Loucy (cell line): ENCODE measurements at regions not wholly inside any gene's neighbourhood (a gene's known extent, or its start where the extent isn't known, plus 50 kb on each side); places are given as distances from the start of the nearest gene placed in this dataset.

Experiments used
- H2AFZ ChIP-seq: fragments of 200-600 bp; sonication (generic); 2 replicates; pipeline ENCODE4 v1.6.0; 2016; ENCODE audit warnings: antibody characterized with exemption, mild to moderate bottlenecking, low read length, moderate library complexity
- H3F3A ChIP-seq: fragments of 200-600 bp; 2 replicates; pipeline ENCODE4 v1.6.0; 2016; ENCODE audit warnings: antibody characterized with exemption, low read depth, mild to moderate bottlenecking
- H3K27me3 ChIP-seq: fragments of 200-600 bp; sonication (generic); 2 replicates; pipeline ENCODE4 v1.6.1; 2014; ENCODE audit warnings: low read length, mild to moderate bottlenecking; ENCODE audit not compliant: insufficient read depth, poor library complexity, severe bottlenecking
- H3K36me3 ChIP-seq: fragments of 200-600 bp; sonication (generic); 2 replicates; pipeline ENCODE4 v1.6.1; 2016; ENCODE audit warnings: low read length; ENCODE audit not compliant: insufficient read depth
- H3K4me1 ChIP-seq: fragments of 200-600 bp; sonication (generic); 2 replicates; pipeline ENCODE4 v1.5.1; 2014; ENCODE audit warnings: low read length, mild to moderate bottlenecking; ENCODE audit not compliant: insufficient read depth, poor library complexity, severe bottlenecking
- H3K4me2 ChIP-seq: fragments of 200-600 bp; sonication (generic); 2 replicates; pipeline ENCODE4 v1.6.0; 2014; ENCODE audit warnings: antibody characterized with exemption, low read length, low read depth, mild to moderate bottlenecking; ENCODE audit not compliant: poor library complexity, severe bottlenecking
- H3K4me3 ChIP-seq: fragments of 200-600 bp; sonication (generic); 2 replicates; pipeline ENCODE4 v1.5.1; 2014; ENCODE audit warnings: low read length, mild to moderate bottlenecking, mixed read lengths; ENCODE audit not compliant: poor library complexity, severe bottlenecking
- H3K79me2 ChIP-seq: fragments of 200-600 bp; sonication (generic); 2 replicates; pipeline ENCODE4 v1.6.1; 2014; ENCODE audit warnings: low read length; ENCODE audit not compliant: insufficient read depth
- H3K9ac ChIP-seq: fragments of 200-600 bp; sonication (generic); 2 replicates; pipeline ENCODE4 v1.6.0; 2014; ENCODE audit warnings: mild to moderate bottlenecking, low read depth, low read length, moderate library complexity; ENCODE audit not compliant: poor library complexity, severe bottlenecking
- H3K9me2 ChIP-seq: fragments of 200-600 bp; sonication (generic); replicated peaks from 2 replicates; pipeline ENCODE4 v1.6.1; 2016; ENCODE audit warnings: low read depth, low read length, mixed read lengths
- H3K9me3 ChIP-seq: fragments of 200-600 bp; sonication (generic); 2 replicates; pipeline ENCODE4 v1.6.1; 2014; ENCODE audit warnings: mild to moderate bottlenecking, antibody characterized with exemption, low read length, low read depth; ENCODE audit not compliant: insufficient read depth
- H4K20me1 ChIP-seq: fragments of 200-600 bp; sonication (generic); 2 replicates; pipeline ENCODE4 v1.6.0; 2014; ENCODE audit warnings: antibody characterized with exemption, low read length, mild to moderate bottlenecking; ENCODE audit not compliant: insufficient read depth, poor library complexity, severe bottlenecking
- EZH2phosphoT487 ChIP-seq: fragments of 200-600 bp; IDR thresholded peaks from 2 replicates; pipeline ENCODE4 v1.6.1; 2018; ENCODE audit warnings: antibody characterized with exemption, mild to moderate bottlenecking, moderate library complexity, borderline replicate concordance
- TF ChIP-seq, protein P1 (sequence below): fragments of 200-600 bp; sonication (generic); conservative IDR thresholded peaks from 2 replicates; pipeline ENCODE4 v1.5.1; 2014; ENCODE audit warnings: mild to moderate bottlenecking, antibody characterized with exemption, low read length

DNA sequence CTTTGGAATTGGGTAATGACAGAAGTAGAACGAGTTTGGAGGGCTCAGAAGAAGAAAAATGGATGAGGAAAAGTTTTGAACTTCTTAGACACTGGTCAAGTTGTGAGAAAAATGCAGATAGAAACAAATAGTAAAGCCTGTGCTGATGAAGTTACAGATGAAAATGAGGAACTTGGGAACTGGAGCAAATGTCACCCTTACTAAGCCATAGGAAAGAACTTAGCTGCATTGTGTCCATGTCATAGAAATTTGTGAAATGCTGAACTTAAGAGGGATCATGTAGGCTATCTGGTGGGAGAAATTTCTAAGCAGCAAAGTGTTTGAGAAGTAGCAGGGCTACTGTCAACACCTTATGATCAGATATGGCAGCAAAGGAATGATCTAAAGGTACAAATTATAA, 289.2 kb upstream of the PCDH9 start:
- no peaks in the 10 kb centered on the region for H3K36me3 ChIP-seq
- H3K4me2 ChIP-seq: no peak overlapping the region
- no peaks in the 10 kb centered on the region for H3F3A ChIP-seq
- no peak overlapping the region for H2AFZ ChIP-seq
- TF ChIP-seq EZH2phosphoT487: no peak
- TF ChIP-seq, protein P1, sequence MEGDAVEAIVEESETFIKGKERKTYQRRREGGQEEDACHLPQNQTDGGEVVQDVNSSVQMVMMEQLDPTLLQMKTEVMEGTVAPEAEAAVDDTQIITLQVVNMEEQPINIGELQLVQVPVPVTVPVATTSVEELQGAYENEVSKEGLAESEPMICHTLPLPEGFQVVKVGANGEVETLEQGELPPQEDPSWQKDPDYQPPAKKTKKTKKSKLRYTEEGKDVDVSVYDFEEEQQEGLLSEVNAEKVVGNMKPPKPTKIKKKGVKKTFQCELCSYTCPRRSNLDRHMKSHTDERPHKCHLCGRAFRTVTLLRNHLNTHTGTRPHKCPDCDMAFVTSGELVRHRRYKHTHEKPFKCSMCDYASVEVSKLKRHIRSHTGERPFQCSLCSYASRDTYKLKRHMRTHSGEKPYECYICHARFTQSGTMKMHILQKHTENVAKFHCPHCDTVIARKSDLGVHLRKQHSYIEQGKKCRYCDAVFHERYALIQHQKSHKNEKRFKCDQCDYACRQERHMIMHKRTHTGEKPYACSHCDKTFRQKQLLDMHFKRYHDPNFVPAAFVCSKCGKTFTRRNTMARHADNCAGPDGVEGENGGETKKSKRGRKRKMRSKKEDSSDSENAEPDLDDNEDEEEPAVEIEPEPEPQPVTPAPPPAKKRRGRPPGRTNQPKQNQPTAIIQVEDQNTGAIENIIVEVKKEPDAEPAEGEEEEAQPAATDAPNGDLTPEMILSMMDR: no peak
- H3K79me2 ChIP-seq: no peaks in the 10 kb centered on the region
- H3K4me3 ChIP-seq: no peak overlapping the region
- no peaks in the 10 kb centered on the region for H3K27me3 ChIP-seq
- H3K9ac ChIP-seq: no peak overlapping the region
- no peaks in the 10 kb centered on the region for H3K9me2 ChIP-seq
- no peaks in the 10 kb centered on the region for H4K20me1 ChIP-seq
- H3K9me3 ChIP-seq: no peaks in the 10 kb centered on the region
- H3K4me1 ChIP-seq: no peaks in the 10 kb centered on the region

DNA sequence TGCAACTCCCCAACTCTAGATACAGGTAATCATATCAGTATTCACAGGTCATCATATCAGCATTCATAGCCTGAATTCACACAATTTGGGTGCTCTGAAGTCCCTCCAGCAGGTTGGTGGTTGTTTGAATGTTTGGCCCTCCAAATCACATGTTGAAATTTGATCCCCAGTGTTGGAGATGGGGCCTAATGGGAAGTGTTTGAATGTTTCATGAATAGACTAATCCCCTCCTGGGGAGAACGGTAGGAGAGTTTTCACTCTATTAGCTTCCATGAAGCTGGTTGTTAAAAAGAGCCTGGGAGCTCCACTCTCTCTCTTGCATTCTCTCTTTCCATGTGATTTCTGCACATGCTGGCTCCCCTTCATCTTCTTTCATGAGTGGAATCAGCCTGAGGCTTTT, 288.6 kb upstream of the PCDH9 start:
- no peaks in the 10 kb centered on the region for H3K9me3 ChIP-seq
- H3K36me3 ChIP-seq: no peaks in the 10 kb centered on the region
- no peaks in the 10 kb centered on the region for H3K79me2 ChIP-seq
- TF ChIP-seq, protein P1: no peak
- no peak for TF ChIP-seq EZH2phosphoT487
- no peaks in the 10 kb centered on the region for H3F3A ChIP-seq
- H4K20me1 ChIP-seq: no peaks in the 10 kb centered on the region
- H3K9me2 ChIP-seq: no peaks in the 10 kb centered on the region
- no peaks in the 10 kb centered on the region for H3K4me1 ChIP-seq
- H3K4me3 ChIP-seq: no peak overlapping the region
- H3K4me2 ChIP-seq: no peak overlapping the region
- no peaks in the 10 kb centered on the region for H3K27me3 ChIP-seq
- H2AFZ ChIP-seq: no peak overlapping the region
- no peak overlapping the region for H3K9ac ChIP-seq

DNA sequence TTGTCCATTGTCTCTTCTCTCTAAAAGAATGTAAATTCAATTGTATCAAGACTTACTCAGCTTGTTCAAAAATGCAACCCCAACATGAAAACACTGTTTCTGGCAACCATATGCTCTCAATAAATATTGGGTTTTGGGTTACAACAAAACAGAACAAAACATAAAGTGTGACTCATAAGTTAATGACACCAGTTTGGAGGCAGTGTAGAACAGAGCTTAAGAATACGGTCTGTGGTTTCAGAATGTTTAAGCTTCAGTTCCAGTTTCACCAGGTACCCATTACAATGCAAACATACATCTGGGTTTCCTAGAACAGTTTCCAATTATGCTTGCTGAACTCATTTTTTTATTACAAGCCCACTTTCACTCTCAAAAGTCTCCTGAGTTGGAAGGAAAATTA, 285.8 kb upstream of the PCDH9 start:
- no peaks in the 10 kb centered on the region for H3K9me3 ChIP-seq
- H3K79me2 ChIP-seq: no peaks in the 10 kb centered on the region
- H3K27me3 ChIP-seq: no peaks in the 10 kb centered on the region
- TF ChIP-seq, protein P1: no peak
- no peak for TF ChIP-seq EZH2phosphoT487
- no peak overlapping the region for H3K4me2 ChIP-seq
- H2AFZ ChIP-seq: no peak overlapping the region
- H4K20me1 ChIP-seq: no peaks in the 10 kb centered on the region
- no peaks in the 10 kb centered on the region for H3F3A ChIP-seq
- no peaks in the 10 kb centered on the region for H3K9me2 ChIP-seq
- no peak overlapping the region for H3K4me3 ChIP-seq
- H3K4me1 ChIP-seq: no peaks in the 10 kb centered on the region
- H3K9ac ChIP-seq: no peak overlapping the region
- H3K36me3 ChIP-seq: no peaks in the 10 kb centered on the region
